ENCODE measurements at regions not wholly inside any gene's neighbourhood (a gene's known extent, or its start where the extent isn't known, plus 50 kb on each side); places are given as distances from the start of the nearest gene placed in this dataset.

DNA sequence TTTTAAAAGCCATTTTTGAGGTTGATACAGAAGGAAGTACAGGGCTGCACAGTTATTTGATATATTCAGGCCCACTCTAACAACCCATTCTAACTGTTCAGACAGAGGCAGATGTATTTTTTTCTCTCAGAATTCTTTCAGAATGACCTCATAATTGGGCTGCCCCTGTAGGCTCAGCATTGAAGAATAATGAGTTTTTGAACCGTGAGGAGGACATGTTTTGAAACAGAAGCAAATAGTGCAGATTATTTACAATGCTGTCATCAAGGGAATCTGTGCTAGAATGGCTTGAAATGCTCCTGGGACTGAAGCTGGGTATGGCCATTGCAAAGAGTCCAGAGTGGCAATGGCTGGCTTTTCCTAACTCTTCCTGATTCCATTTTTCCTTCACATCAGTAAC is 158.1 kb downstream of the SOX3 start:
- no peak for DNase-seq (ENCODE audit: low read depth)
- no peak overlapping the region for H3K4me3 ChIP-seq (ENCODE audit: low read depth, low read length)
- TF ChIP-seq, protein P1, sequence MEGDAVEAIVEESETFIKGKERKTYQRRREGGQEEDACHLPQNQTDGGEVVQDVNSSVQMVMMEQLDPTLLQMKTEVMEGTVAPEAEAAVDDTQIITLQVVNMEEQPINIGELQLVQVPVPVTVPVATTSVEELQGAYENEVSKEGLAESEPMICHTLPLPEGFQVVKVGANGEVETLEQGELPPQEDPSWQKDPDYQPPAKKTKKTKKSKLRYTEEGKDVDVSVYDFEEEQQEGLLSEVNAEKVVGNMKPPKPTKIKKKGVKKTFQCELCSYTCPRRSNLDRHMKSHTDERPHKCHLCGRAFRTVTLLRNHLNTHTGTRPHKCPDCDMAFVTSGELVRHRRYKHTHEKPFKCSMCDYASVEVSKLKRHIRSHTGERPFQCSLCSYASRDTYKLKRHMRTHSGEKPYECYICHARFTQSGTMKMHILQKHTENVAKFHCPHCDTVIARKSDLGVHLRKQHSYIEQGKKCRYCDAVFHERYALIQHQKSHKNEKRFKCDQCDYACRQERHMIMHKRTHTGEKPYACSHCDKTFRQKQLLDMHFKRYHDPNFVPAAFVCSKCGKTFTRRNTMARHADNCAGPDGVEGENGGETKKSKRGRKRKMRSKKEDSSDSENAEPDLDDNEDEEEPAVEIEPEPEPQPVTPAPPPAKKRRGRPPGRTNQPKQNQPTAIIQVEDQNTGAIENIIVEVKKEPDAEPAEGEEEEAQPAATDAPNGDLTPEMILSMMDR (IDR thresholded peaks at IDR 0.05; ENCODE audit: low read depth, low read length, missing control alignments) = no peak
- in situ Hi-C loops (cut with HindIII; ENCODE audit: low sequenced_read_pairs) = no loop called here

DNA sequence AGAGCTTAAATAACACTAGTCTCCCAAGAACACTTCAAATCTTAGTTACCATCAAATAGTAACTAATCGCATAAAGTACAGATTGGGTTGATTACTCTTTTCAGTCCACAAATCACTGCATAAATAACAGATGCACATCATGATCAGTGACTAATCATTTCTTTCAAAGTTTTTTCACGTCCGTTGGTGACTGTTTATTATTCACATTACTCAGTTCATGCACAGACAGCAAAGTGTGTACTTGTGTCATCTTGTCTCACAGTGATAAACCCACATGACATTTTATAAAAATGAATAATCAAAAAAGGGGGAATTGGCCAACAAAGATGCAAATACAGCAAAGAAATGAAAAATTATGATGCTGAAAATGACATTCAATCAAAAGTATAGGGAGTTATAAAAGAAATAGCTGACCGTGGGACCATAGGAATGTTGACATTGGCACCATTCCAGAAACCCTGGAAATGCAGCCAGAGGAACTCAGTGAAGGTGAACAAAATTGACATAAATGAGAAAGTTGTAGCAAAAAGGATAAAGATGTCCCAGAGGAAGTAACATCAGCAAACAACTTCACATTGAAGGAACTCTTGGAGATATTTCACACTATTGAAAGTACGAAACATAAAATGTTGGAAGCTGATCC is 161.5 kb downstream of the SOX3 start:
- TF ChIP-seq, protein P1 (IDR thresholded peaks at IDR 0.05; ENCODE audit: low read depth, low read length, missing control alignments) = no peak
- in situ Hi-C loops (cut with HindIII; ENCODE audit: low sequenced_read_pairs) = no loop called here
- DNase-seq (ENCODE audit: low read depth) = peak; percentile 23
- no peak overlapping the region for H3K4me3 ChIP-seq (ENCODE audit: low read depth, low read length)

DNA sequence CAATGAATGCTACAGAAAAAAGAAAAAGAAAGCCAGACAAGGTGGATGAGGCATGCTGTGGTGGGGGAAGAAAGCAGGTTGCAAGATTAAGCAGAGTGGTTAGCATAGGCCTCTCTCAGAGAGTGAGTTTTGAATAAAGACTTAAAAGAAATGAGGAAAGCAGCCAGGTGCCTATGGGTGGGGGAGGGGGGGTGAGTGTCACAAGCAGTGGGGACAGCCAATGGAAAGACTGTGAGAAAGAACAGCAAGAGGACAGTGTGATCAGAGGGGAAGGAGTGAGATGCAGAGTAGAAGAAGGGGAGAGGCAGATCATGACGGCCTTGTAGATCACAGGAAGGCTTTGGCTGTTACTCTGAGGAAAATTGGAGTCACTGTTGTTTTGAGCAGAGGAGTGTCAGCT is 162.5 kb downstream of the SOX3 start:
- in situ Hi-C loops (cut with HindIII; ENCODE audit: low sequenced_read_pairs) = no loop called here
- TF ChIP-seq, protein P1 (IDR thresholded peaks at IDR 0.05; ENCODE audit: low read depth, low read length, missing control alignments) = no peak
- no peak for DNase-seq (ENCODE audit: low read depth)
- no peak overlapping the region for H3K4me3 ChIP-seq (ENCODE audit: low read depth, low read length)

DNA sequence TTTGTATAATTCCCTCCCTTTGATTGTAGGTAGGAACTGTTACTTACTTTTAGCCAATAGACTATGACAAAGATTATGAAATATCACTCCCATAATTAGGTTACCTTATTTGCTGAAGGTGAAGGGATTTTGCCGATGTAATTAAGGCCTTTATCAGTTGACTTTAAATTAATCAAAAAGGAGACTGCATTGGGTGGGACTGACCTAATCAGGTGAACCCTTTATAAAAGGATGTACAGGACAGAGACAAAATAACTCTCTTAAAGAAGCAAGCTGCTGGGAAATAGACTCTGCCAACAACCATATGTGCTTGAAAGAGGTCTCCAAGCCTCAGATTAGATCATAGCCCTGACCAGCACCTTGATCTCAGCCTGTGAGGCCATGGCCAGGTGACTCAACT is 167.6 kb downstream of the SOX3 start:
- H3K4me3 ChIP-seq (ENCODE audit: low read depth, low read length) = no peak overlapping the region
- TF ChIP-seq, protein P1 (IDR thresholded peaks at IDR 0.05; ENCODE audit: low read depth, low read length, missing control alignments) = no peak
- DNase-seq (ENCODE audit: low read depth) = no peak
- in situ Hi-C loops (cut with HindIII; ENCODE audit: low sequenced_read_pairs) = no loop called here

DNA sequence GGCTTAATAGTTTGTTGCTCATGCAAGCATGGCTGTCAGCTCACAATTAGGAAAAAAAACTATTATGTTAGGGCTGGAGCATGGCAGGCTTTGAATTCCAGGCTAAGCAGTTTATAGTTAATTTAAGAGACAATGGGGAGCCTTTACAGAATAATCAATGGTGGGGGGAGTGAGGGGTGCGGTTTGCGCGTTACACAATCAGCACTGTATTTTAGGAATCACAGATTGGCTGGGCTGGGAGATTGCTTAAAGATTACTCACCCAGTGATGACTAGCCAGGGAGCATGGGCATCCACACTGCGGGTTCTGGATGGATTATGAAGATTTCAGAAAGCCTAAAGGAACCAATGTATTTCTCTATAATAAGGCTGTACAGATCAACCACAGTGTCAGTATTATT is 186.6 kb downstream of the SOX3 start:
- DNase-seq (ENCODE audit: low read depth) = peak; percentile 74
- TF ChIP-seq, protein P1 (IDR thresholded peaks at IDR 0.05; ENCODE audit: low read depth, low read length, missing control alignments) = no peak
- in situ Hi-C loops (cut with HindIII; ENCODE audit: low sequenced_read_pairs) = no loop called here
- H3K4me3 ChIP-seq (ENCODE audit: low read depth, low read length) = no peak overlapping the region

DNA sequence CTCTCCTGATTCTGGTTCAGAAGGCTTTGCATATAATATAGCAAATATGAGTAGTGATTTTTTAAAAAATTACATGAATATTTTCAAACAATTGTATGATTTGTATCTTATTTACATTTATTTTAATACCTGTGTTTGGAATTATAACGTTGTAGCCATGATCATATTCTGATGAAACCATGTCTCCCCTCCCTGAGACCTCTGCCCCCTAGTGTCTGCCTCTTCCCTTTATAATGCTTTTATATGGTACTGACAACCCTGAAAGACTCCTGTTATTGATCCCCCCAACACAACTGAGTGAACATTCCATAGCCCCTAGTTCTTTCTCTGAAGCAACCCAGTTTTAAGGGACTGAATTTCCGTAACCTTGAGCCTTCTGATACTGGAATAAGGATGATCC is 187.4 kb downstream of the SOX3 start:
- in situ Hi-C loops (cut with HindIII; ENCODE audit: low sequenced_read_pairs) = no loop called here
- TF ChIP-seq, protein P1 (IDR thresholded peaks at IDR 0.05; ENCODE audit: low read depth, low read length, missing control alignments) = peak; percentile 1
- H3K4me3 ChIP-seq (ENCODE audit: low read depth, low read length) = no peak overlapping the region
- DNase-seq (ENCODE audit: low read depth) = no peak
